Eye (tissue), 1 donor: ENCODE measurements at regions not wholly inside any gene's neighbourhood (a gene's known extent, or its start where the extent isn't known, plus 50 kb on each side); places are given as distances from the start of the nearest gene placed in this dataset.

ENCODE experiments used
- DNase-seq: peaks from one replicate; pipeline ENCODE4 v3.0.0-alpha.2; 2015

GRCh38 chr2:172333978-172334330 lies 93.4 kb upstream of the ITGA6 start:
- DNase-seq = no peak

- DNase-seq = no peak
Observed at GRCh38 chr2:172334988-172335387, 92.4 kb upstream of the ITGA6 start.

GRCh38 chr2:172335736-172336135 lies 91.7 kb upstream of the ITGA6 start:
- DNase-seq = no peak

- DNase-seq = no peak
Observed at GRCh38 chr2:172336681-172337080, 90.7 kb upstream of the ITGA6 start.

GRCh38 chr2:172339371-172340010 lies 87.9 kb upstream of the ITGA6 start:
- DNase-seq = no peak

- DNase-seq = no peak
Observed at GRCh38 chr2:172340394-172340793, 87.0 kb upstream of the ITGA6 start.

GRCh38 chr2:172342078-172342477 lies 85.3 kb upstream of the ITGA6 start:
- DNase-seq = no peak

GRCh38 chr2:172342611-172343010 lies 84.8 kb upstream of the ITGA6 start:
- DNase-seq = no peak

GRCh38 chr2:172344159-172344558 lies 83.2 kb upstream of the ITGA6 start:
- no peak for DNase-seq

GRCh38 chr2:172345956-172346555 lies 81.3 kb upstream of the ITGA6 start:
- no peak for DNase-seq

GRCh38 chr2:172348555-172349288 lies 78.7 kb upstream of the ITGA6 start:
- no peak for DNase-seq

- no peak for DNase-seq
Observed at GRCh38 chr2:172350839-172351479, 76.4 kb upstream of the ITGA6 start.

- DNase-seq = no peak
Observed at GRCh38 chr2:172351586-172351985, 75.8 kb upstream of the ITGA6 start.

- DNase-seq = no peak
Observed at GRCh38 chr2:172354347-172354746, 73.0 kb upstream of the ITGA6 start.

- no peak for DNase-seq
Observed at GRCh38 chr2:172357442-172357841, 69.9 kb upstream of the ITGA6 start.

GRCh38 chr2:172358691-172359556 lies 68.5 kb upstream of the ITGA6 start:
- peak; percentile 19 for DNase-seq

GRCh38 chr2:172361360-172361759 lies 66.0 kb upstream of the ITGA6 start:
- DNase-seq = no peak

- DNase-seq = no peak
Observed at GRCh38 chr2:172361840-172362239, 65.5 kb upstream of the ITGA6 start.

- DNase-seq = no peak
Observed at GRCh38 chr2:172364261-172364660, 63.1 kb upstream of the ITGA6 start.

GRCh38 chr2:172366596-172367150 lies 60.7 kb upstream of the ITGA6 start:
- no peak for DNase-seq

- no peak for DNase-seq
Observed at GRCh38 chr2:172370821-172371455, 56.4 kb upstream of the ITGA6 start.

GRCh38 chr2:172372436-172372835 lies 55.0 kb upstream of the ITGA6 start:
- no peak for DNase-seq
